ENCODE measurements at regions not wholly inside any gene's neighbourhood (a gene's known extent, or its start where the extent isn't known, plus 50 kb on each side); places are given as distances from the start of the nearest gene placed in this dataset.

DNA sequence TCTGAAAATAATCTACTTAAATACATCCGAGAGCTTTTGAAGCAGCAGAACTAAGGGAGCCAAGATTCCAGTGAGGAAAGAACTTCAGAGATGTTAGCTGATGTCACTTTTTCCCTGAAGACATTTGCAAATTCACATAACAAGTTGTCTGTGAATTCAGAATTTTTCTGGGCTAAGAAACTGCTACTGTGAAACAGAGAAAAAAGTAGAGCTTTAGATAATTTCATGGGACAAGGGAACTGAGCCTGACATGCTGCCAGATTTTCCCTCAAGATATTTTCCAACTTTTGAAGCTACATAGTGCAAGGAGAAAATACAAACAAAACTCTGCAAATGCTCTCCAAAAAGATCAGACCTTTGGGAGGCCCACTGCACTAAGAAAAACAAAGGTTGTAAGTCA is 484.2 kb downstream of the ANKRD7 start:
- Histone ChIP-seq H3K9me1 (ENCODE audit: control insufficient read depth, extremely low read depth, insufficient read depth, low read length) (no peaks in the 10 kb centered on the region), H4K20me1 (ENCODE audit: control insufficient read depth, extremely low read depth, insufficient read depth, low read length) (no peaks in the 10 kb centered on the region), H3K4me3 (ENCODE audit: control insufficient read depth in 2 of 3, extremely low read depth in 1 of 3, insufficient read depth in 2 of 3, low read depth in 1 of 3, low read length in 3 of 3) (no peak overlapping the region), H3K79me2 (ENCODE audit: control insufficient read depth, insufficient read depth, low read length) (no peaks in the 10 kb centered on the region), H3K36me3 (ENCODE audit: control insufficient read depth in 2 of 2, extremely low read depth in 1 of 2, insufficient read depth in 2 of 2, low read length in 2 of 2) (no peaks in the 10 kb centered on the region), H3K4me1 (ENCODE audit: control insufficient read depth, extremely low read depth, insufficient read depth, low read length) (no peaks in the 10 kb centered on the region), H2AFZ (ENCODE audit: control insufficient read depth, low read length) (no peak overlapping the region), H3K9me3 (ENCODE audit: control insufficient read depth, low read depth, low read length) (no peaks in the 10 kb centered on the region), H3K4me2 (ENCODE audit: control insufficient read depth, extremely low read depth, insufficient read depth, low read depth, low read length) (no peak overlapping the region), H3K27ac (ENCODE audit: control insufficient read depth, insufficient read depth, low read length) (no peak overlapping the region), H3K27me3 (ENCODE audit: control insufficient read depth, extremely low read depth, insufficient read depth, low read length) (no peaks in the 10 kb centered on the region), H3K9ac (ENCODE audit: control insufficient read depth, extremely low read depth, insufficient read depth, low read length) (no peak overlapping the region)
- no peak for FAIRE-seq
- dilution Hi-C loops (cut with MboI; ENCODE audit: extremely low pct_ligation_motif_present, low sequenced_read_pairs) = no loop called here
- DNase-seq (ENCODE audit: low read depth, low spot score) = no peak
- TF ChIP-seq EZH2 (IDR thresholded peaks at IDR 0.05; ENCODE audit: low read length) = no peak
- TF ChIP-seq, protein P1, sequence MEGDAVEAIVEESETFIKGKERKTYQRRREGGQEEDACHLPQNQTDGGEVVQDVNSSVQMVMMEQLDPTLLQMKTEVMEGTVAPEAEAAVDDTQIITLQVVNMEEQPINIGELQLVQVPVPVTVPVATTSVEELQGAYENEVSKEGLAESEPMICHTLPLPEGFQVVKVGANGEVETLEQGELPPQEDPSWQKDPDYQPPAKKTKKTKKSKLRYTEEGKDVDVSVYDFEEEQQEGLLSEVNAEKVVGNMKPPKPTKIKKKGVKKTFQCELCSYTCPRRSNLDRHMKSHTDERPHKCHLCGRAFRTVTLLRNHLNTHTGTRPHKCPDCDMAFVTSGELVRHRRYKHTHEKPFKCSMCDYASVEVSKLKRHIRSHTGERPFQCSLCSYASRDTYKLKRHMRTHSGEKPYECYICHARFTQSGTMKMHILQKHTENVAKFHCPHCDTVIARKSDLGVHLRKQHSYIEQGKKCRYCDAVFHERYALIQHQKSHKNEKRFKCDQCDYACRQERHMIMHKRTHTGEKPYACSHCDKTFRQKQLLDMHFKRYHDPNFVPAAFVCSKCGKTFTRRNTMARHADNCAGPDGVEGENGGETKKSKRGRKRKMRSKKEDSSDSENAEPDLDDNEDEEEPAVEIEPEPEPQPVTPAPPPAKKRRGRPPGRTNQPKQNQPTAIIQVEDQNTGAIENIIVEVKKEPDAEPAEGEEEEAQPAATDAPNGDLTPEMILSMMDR (optimal IDR thresholded peaks at IDR 0.05 in 1 of 3, IDR thresholded peaks at IDR 0.05 in 1 of 3, conservative IDR thresholded peaks at IDR 0.05 in 1 of 3; ENCODE audit: extremely low read depth in 1 of 3, insufficient read depth in 2 of 3, low read length in 3 of 3) = no peak

DNA sequence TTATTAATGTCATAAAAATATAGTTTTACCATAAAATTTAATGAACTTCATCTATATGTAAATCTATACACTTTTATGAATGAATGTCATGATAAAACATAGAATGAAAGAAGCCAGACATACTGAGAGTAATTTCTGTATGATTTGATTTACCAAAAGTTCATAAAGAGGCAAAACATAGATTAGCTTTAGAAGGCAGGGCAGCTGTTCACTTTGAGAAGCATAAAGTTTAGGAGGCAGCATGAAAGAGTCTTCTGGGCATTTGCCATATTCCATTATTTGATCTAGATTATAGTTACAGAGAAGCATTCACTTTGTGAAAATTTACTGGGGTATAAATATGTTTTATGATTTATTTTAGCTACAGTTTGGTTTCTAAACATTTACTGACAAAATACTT is 487.2 kb downstream of the ANKRD7 start:
- Histone ChIP-seq H4K20me1 (ENCODE audit: control insufficient read depth, extremely low read depth, insufficient read depth, low read length) (no peaks in the 10 kb centered on the region), H3K9me3 (ENCODE audit: control insufficient read depth, low read depth, low read length) (no peaks in the 10 kb centered on the region), H2AFZ (ENCODE audit: control insufficient read depth, low read length) (no peak overlapping the region), H3K4me3 (ENCODE audit: control insufficient read depth in 2 of 3, extremely low read depth in 1 of 3, insufficient read depth in 2 of 3, low read depth in 1 of 3, low read length in 3 of 3) (no peak overlapping the region), H3K27ac (ENCODE audit: control insufficient read depth, insufficient read depth, low read length) (no peak overlapping the region), H3K9ac (ENCODE audit: control insufficient read depth, extremely low read depth, insufficient read depth, low read length) (no peak overlapping the region), H3K4me1 (ENCODE audit: control insufficient read depth, extremely low read depth, insufficient read depth, low read length) (no peaks in the 10 kb centered on the region), H3K4me2 (ENCODE audit: control insufficient read depth, extremely low read depth, insufficient read depth, low read depth, low read length) (no peak overlapping the region), H3K36me3 (ENCODE audit: control insufficient read depth in 2 of 2, extremely low read depth in 1 of 2, insufficient read depth in 2 of 2, low read length in 2 of 2) (no peaks in the 10 kb centered on the region), H3K9me1 (ENCODE audit: control insufficient read depth, extremely low read depth, insufficient read depth, low read length) (no peaks in the 10 kb centered on the region), H3K79me2 (ENCODE audit: control insufficient read depth, insufficient read depth, low read length) (no peaks in the 10 kb centered on the region), H3K27me3 (ENCODE audit: control insufficient read depth, extremely low read depth, insufficient read depth, low read length) (no peaks in the 10 kb centered on the region)
- FAIRE-seq (no peak), DNase-seq (ENCODE audit: low read depth, low spot score) (no peak)
- no peak for TF ChIP-seq EZH2 (IDR thresholded peaks at IDR 0.05; ENCODE audit: low read length)
- TF ChIP-seq, protein P1 (optimal IDR thresholded peaks at IDR 0.05 in 1 of 3, IDR thresholded peaks at IDR 0.05 in 1 of 3, conservative IDR thresholded peaks at IDR 0.05 in 1 of 3; ENCODE audit: extremely low read depth in 1 of 3, insufficient read depth in 2 of 3, low read length in 3 of 3) = no peak
- dilution Hi-C loops (cut with MboI; ENCODE audit: extremely low pct_ligation_motif_present, low sequenced_read_pairs) = no loop called here

Data from keratinocyte (primary cell).